HG02884 (cell line): ENCODE measurements at regions not wholly inside any gene's neighbourhood (a gene's known extent, or its start where the extent isn't known, plus 50 kb on each side); places are given as distances from the start of the nearest gene placed in this dataset.
"Not testable (repeated sequence)": the region's sequence is repeated elsewhere in the genome, so short reads cannot be mapped to it uniquely, and the experiment has no call there.

Experiments used
- ATAC-seq: cut with Tn5 transposase; IDR thresholded peaks from one replicate; pipeline ENCODE4 v1.9.1; 2021; ENCODE audit warnings: mild to moderate bottlenecking, moderate library complexity; ENCODE audit not compliant: unreplicated experiment

DNA sequence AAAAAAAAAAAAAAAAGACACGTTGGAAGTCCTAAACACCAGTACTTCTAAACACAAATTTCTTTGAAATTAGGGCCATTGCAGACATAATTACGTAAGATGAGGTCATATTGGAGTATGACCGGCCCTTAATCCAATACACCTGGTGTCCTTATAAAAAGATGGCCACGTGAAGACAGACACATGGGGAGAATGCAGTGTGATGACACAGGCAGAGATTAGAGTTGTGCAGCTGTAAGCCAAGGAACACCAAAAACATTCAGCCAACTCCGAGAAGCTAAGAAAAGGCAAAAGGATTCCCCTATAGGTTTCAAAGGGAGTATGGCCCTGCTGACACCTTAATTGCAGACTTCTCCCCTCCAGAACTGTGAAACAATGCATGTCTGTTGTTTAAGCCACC lies 379.0 kb upstream of the PDZRN3 start:
- no peak for ATAC-seq

DNA sequence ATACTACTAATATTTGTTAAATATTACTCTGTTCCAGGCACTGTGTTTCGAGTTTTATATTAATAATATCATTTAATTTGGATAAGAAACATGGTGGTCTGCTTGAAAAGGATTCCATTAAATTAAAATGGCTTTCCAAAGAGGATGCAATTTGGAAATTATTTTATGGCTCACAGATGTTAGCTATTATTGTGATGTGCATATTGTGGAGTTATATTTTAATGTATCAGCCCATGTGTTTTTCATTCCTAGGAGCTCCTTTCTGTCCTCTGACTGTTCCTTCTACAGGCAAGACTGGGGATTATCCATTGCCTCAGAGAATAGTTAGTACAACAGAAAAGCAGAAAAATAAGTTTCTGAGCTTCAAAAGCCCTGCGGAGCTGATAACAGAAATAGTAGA lies 376.7 kb upstream of the PDZRN3 start:
- no peak for ATAC-seq

DNA sequence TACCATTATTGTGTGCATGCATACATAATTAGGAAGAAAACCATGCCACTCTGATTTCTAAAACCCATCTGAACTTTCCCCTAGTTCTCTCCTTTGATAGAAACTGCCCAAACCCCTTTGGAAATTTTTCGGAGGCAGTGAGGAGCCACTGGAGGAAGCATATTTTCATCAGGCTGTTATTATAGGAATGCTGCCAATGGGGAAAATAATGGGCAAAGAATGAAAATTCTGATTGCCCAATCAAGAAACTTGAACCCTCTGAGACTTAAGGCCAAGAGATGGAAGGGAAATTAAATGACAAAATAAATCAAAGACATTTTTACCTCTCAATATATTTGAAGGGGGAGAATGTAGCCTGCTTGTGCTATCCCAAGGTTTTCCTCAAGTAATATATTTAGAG lies 376.0 kb upstream of the PDZRN3 start:
- no peak for ATAC-seq

DNA sequence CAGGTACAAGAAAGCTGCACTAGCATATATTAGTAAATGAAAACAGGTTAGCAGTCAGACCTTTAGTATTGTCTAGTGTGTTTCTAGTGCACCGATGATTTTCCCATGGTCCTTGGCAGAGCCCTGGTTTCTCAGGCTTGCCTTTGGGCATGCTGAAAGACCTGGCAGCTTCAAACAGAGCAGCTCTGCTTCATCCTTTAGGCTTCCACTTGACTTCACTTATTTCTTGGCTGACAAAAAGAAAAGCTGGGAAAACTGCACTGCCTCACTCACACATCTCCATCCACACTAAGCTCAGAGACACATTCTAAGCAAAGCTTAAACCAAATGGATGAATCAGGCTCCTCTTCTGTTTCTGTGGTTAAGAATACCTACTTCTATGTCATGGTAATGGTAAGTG lies 374.8 kb upstream of the PDZRN3 start:
- no peak for ATAC-seq

DNA sequence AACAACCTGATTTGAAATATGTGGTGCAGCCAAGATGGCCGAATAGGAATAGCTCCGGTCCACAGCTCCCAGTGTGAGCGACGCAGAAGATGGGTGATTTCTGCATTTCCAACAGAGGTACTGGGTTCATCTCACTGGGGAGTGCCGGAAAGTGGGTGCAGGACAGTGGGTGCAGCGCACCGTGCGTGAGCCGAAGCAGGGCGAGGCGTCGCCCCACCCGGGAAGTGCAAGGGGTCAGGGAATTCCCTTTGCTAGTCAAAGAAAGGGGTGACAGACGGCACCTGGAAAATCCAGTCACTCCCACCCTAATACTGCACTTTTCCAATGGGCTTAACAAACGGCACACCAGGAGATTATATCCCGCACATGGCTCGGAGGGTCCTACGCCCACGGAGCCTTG lies 365.9 kb upstream of the PDZRN3 start:
- not testable (repeated sequence) for ATAC-seq

DNA sequence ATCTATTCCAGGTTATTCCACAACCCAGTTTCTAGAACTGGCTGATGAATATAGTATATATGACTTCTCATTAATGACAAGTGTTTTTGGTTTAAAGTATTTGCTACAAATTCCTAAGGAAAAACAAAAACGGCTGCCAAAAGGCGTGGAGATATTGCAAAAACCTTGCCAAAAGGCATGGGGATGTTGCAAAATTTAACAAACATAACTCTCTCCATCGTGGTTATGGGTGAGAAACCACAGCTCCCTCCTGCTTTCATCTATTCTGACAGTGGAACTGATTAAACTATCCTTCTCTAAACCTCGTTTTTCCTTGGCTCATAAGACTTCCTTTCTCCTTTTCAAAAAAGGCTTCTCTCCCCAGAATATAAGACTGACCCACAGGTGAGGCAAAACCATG lies 342.0 kb upstream of the PDZRN3 start:
- ATAC-seq = no peak

DNA sequence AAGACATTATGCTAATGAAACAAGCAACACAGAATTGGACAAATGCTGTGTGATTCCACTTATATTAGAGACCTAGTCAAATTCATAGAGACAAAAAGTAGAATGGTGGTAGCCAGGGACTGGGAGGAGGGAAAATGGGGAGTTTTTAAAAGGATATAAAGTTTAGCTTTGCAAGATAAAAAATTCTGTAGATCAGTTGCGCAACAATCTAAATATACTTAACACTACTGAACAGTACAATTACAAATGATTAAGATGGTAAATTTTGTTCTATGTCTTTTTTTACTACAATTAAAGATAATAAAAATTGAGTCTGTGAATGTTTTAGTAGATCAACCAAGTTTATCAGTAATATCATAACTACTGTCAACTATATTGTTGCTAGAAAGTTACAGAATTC lies 340.1 kb upstream of the PDZRN3 start:
- ATAC-seq = no peak

DNA sequence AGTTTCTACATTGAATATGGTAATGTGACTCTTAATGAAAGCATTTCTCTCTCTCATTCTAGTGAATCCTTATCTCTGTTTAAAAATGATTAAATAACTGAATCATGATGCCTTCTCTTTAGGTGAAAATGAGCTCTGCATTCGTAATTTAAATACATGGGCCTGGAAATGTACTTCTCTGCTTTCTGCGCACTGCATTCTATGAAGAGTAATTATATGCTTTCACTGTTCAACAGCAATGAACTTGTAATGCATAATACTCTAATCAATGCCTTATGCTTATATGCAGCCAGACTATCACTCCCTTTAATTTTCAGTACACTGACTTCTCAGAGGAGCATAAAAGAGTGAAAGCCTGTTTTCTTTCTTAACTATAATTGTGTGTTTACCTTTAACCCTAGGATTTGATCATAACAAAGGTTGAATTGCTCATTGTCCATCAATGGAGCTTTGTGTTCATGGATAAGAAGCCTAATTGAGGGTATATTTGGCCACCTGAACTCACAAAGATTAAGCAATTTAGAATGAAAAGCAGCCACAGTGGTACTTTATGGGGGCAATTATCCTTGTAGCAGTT lies 330.8 kb upstream of the PDZRN3 start:
- ATAC-seq = no peak

DNA sequence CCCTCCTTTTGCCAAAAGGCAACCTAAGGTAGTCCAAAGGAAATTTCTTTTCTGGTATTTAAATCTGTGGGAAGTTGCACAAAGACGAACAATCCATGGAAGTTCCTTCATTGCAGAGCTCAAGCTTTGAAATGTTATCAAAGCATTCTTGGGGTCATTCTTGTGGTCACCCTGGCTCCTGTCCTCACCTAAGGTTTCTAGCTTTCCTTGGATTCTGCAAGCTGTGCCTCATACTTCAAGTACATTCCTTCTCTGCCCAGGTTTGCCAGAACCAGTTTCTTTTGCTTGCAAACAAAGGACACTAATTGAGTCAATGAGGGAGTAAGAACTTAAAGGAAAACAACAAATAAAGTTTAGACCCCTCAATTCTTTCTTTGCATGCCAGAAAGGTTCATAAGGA lies 329.8 kb upstream of the PDZRN3 start:
- no peak for ATAC-seq

DNA sequence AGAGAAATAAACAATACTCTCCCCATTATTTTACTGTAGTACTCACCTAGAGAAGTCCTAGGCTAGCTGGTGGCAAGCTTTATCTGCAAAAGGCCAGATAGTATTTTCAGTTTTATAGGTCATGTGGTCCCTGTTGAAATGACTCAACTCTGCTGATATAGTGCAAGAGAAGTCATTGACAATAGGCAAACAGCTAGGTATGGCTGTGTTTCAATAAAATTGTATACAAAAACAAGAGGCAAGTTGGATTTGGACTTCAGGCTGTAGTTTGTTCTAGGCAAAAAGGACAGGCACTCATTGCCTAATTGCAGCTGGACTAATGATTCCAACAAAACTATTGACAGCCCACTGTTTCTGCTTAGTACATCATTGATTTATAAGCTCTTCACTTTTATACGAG lies 328.0 kb upstream of the PDZRN3 start:
- ATAC-seq = no peak

DNA sequence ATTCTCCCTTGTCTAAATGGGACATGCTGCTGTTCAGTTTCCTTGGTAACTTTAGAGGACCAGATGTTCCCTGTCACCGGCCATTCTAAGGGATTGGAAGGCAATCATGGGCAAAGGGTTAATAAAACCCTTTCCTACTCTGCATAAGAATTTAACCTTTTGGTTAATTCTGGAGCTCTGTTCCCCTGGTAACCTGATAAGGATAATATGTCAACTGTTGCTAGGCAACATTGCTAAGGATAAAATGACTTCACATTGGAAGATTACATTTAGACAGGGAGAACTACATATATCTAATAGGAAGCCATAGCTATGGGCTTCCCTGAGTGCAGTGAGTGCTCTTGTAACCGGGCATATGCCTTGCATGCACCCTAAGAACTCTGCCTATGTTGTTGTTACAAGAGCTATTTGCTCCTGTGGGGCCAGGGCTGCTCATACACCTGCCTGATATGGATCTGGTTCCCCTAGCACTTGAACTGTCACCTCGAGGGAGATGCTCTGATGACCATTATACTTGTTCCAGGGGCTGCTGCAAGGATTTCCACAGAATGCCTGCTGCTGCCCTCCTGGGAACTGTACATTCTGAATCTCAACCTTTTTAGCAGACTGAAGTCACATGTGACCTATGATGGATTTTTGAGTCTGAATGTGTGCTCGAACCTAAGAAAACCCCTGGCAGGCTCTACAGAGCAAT lies 326.3 kb upstream of the PDZRN3 start:
- no peak for ATAC-seq

DNA sequence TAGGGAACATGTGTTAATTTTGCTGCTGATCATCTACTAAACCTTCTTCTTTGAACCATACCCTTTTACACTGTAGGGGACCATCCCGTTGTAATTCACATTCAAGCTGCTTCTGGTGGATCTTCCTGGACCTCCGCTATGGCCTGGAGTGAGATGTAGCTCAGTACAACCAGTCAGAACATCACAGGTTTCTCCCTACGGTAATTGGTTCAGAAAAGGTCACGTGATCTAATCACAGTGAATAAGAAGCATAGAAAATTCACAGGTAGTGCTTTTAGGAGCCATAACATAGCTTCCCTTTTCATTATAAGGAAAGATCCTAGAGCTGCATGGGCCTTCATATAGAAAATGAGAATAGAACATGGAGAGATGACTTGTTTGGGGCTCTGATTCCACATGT lies 320.8 kb upstream of the PDZRN3 start:
- no peak for ATAC-seq

DNA sequence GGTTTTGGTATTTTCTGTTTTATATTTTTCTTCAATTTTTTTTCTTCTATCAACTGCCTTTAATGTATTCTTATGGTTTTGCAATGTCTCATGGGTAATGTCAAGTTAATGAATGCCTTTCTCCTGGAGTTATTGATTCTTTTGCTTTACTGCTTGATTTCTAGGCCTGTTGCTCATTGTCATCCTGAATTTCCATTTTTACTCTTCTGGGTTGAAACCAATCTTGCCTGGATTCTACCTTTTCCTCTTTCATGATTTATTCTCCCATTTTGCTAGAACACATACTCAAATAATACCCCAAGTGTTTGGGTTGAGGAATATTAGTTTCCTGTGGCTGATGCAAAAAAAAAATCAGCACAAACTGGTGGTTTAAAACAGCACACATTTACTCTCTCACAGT lies 315.2 kb upstream of the PDZRN3 start:
- ATAC-seq = no peak

DNA sequence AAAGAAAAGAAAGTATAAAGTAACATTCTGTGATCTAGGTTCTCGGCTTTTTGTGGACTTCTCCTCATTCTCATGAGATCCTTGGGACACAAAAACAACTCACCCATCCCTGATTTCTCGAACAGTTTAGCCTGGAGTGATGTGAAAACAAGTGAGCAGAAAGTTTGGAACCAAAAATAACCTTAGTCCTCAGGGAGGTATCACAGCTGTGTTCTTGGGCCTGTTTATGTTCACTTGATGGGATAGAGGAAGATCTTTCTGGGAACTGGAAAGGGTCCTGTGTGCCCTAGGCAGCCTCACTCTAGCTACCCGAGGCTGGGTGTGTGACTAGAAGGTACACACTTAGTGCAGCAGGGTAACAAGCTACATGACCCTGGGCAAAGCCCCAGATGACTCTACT lies 308.8 kb upstream of the PDZRN3 start:
- no peak for ATAC-seq

DNA sequence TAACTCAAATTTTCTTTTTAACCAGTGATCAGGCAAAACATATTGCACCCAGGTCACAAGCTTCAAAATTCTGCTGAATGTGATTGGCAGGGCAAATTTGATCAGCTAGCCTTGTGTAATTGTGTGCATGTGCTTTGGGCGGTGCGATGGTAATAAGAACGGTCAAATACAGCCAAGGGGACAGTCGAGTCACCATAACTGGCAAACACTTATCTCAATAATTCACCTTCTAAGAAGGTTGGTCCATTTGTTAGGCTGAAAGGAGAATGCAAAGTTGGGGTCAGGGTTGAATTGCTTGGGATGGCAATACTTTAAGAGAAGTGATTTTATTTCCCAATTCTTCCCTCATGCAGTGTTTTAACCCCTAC lies 302.4 kb upstream of the PDZRN3 start:
- no peak for ATAC-seq

DNA sequence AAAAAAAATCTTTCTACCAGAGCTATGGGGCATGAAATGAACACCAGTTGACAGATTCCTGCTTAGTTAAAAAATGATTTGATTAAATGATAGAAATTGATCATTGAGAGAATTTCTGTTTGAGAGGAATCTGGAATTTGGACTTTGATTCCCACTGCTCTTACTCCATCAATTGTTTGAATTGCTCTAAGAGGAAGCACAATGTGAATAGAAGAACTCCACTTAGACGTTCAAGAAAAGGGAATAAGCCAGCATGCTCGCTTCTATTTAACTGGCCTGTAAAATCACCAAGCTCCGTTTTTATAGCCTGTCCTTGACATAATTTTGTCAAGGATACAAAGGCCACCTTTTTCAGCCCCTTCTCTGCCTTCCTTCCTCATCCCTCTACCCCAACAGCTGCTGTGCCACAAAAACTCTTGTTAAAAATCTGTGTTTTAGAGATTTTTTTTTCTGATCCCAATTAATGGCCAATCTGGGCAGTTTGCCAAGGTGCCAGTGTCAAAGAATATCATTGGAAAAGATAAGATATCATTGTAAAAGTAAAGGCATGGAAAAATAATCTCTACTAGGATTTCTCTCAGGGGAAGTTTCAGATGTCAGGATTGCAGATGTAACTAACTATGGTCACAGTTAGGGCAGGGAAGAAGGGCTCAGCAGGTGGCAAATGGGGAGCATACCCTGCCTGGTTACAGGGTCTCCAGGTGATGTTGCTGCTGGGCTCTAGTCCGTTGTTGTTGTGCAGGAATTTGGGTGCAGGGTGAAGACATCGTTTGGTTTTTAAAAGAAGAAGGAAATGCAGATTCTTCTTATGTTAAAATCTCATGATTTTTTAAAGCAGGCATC lies 301.8 kb upstream of the PDZRN3 start:
- no peak for ATAC-seq

DNA sequence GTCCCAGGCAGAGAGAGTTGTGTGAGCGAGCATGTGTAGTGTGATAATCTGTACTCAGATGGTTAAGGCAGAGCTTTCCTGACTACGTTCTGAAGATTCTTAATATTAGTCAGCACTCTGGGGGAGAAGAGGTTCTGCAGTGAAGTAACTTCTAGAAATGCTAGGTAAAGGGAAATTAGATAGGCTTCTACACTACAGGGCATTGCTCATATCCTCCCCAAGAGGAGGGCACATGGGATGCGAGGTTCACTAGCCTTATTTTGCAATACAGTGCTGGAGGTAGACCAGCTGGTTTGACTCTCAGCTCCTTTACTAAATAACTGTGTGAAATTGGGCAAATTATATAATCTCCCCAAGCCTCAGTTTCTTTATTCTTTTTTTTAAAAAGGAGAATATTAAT lies 300.3 kb upstream of the PDZRN3 start:
- no peak for ATAC-seq

DNA sequence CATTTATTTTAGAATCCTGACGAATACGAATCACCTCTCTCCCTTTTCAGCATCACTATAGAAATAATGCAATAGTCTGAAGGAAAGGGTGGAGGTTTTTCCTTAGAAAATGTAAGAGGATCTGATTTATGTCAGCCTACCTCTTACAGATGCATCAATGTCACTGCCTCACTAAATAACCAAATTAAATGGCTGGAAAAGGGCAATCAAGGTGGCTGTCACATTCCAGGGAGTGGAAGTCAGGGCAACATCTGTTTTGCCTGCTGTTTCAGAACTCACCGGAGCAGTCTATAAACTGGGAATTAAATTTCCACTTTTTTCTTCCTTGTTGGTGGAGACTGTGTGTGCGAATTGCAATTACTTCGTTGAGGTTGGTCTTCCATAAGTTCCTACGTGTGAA lies 299.3 kb upstream of the PDZRN3 start:
- ATAC-seq = no peak

DNA sequence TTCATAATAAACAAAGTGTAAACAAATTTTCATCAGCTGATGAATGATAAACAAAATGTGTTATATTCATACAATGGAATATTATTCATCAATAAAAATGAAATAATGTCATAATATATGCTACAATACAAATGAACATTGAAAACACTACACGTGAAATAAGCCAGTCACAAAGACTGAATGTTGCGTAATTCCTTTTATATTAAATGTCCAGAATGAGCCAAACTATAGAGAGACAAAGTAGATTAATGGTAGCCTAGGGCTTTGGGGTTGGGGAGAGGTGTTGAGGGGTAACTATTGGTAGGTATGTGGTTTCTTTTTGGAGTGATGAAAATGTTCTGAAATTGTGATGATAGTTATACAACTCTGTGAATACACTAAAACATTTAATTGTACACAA lies 292.9 kb upstream of the PDZRN3 start:
- no peak for ATAC-seq

DNA sequence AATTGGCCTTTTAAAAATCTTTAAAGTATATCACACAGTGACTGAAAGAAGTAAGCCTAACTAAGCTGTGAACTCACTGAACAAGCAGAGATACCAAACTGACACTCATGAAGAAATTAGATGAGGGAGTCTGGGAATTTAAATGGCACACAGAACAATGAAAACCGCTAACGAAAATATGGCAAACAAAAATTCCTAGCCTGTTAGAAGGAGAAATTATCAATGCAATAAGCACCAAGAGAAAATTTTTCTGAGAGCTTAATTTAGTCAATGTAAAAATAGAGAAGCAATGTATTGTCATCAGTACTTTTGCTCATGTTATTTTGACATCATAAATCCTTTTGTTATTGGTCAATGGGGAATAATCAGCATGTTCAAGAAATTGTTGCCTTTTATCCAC lies 291.1 kb upstream of the PDZRN3 start:
- ATAC-seq = no peak

DNA sequence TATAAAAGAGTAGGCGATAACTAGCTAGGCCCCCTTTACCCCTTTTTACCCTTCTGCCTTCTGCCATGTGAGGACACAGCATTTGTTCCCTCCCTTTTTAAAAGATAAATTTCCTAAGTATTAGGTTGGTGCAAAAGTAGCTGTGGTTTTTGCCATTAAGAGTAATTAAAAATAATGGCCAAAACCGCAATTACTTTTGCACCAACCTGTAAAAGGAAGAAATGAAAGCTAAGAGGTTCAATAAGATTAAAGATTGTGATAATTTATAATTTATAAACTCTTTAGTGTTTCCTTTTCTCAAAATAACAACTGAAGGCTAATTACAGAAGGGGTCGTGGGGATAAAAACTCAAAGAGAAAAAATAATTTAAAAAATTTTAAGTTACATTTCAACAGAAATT lies 283.5 kb upstream of the PDZRN3 start:
- no peak for ATAC-seq

DNA sequence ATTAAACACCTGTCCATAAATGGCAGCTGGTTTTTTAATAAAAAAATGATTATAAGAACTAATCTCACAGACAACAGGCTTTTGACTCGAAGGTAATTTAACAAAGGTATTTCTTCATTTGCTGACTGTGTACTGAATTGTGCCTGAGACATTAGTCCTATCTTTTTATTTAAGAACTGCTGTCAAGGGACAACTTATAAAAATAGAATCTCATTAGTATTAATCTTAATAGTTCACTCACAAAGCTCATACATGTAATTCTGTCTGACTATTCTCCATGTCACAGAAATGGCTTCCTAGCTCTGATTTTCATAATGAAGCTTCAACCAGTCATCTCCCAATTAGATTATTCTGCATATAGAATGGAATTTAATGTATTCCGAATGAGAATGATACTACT lies 276.9 kb upstream of the PDZRN3 start:
- ATAC-seq = no peak
